ENCODE measurements at regions not wholly inside any gene's neighbourhood (a gene's known extent, or its start where the extent isn't known, plus 50 kb on each side); places are given as distances from the start of the nearest gene placed in this dataset.
"Not testable (repeated sequence)": the region's sequence is repeated elsewhere in the genome, so short reads cannot be mapped to it uniquely, and the experiment has no call there.

- DNase-seq (ENCODE audit: low spot score) = peak; percentile 91
Observed at GRCh38 chr16:11414815-11415775, 69.8 kb downstream of the RMI2 start.

DNA sequence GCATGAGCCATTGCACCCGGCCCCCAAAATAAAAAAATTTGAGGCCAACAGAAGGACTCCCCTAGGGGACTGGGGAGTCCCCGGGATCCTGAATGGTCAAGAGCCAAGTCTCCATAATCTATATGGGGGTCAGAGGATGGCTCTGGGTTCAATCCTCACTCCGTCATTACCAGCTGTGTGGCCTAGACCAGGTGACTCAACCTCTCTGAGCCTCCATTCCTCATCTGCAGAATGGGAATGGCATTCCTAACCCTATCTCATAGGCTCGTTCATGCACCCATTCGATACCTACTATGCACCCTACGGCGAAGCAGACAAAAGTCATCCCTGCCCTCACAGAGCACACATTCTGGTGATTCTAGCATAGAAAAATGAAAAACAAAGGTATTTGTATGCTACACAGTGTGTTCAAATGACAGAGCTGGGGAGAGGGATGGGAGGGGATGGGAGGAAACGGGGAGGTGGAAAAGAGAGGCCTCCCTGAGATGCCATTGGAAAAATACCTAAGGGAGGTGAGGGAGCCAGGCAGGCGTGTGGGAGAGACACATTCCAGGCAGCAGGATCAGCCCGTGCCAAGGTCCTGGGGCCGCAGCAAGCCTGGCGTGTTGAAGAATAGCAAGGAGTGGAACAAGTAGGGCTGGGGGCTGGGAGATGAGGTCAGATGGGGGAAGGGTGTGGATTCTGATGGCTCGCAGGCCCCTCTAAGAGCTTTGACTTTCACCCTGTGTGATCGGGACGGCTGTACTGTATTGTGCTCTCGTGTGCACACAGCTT, 71.2 kb downstream of the RMI2 start:
- DNase-seq (ENCODE audit: low spot score) = no peak

GRCh38 chr16:11417487-11417886, 72.2 kb downstream of the RMI2 start:
- peak; percentile 94 for DNase-seq (ENCODE audit: low spot score)

GRCh38 chr16:11418506-11418905, 73.2 kb downstream of the RMI2 start:
- no peak for DNase-seq (ENCODE audit: low spot score)

- DNase-seq (ENCODE audit: low spot score) = not testable (repeated sequence)
Observed at GRCh38 chr16:11420067-11420466, 74.8 kb downstream of the RMI2 start.

DNA sequence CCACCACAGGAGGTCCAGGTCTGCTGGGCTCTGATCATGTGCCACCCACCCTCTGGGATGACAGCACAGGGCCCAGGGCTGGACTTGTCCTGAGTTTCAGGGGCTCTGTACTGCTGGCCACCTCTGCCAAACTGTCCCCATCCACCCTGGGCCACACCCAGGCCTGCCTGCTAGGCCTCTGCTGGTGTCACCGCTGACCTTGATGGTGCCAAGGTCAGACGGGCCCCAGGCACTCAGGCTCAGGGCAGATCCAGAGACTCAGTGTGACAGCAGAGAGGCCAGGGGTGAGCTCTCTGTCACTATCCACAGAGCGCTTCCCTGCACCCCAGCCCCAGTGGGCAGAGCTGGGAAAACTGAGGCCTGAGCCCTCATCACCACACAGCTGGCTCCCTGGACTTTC, 75.6 kb downstream of the RMI2 start:
- no peak for DNase-seq (ENCODE audit: low spot score)

GRCh38 chr16:11422381-11423314, 77.4 kb downstream of the RMI2 start:
- no peak for DNase-seq (ENCODE audit: low spot score)

DNA sequence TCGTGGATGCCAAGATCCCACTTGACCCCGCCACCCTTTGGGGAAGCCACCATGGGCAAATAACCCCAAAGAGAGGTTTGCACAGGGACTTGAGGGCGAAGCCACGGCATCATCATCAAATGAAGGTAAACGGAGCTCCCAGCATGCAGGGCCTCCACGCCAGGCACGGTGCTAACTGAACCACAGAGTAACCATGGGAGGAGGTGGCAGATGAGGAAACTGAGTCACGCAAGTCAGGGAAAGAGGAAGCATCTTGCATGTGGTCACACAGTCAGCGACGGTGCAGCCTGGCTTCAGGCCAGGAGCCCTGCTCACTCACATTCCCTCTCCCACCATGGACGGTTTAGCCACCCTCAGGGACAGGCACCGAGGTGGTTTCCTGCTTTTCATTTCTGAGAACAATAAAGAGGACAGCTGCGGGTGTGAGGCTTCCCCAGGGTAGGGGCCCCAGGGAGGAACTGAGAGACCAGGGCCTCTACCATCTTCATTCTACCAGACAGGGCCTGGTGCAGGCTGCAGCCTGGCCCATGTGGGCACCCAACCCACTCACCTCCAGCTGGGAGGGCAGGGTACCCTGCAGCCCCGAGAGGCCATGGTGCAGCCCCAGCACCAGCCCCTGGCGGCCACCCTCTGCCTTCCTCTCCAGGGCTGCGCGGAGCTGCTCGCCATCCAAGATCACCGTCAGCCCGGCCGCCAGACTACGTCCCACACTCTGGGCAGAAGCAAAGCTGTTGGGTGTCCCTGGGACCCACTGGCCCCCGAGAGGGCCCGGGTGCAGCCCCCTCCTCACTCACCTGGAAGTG, 78.3 kb downstream of the RMI2 start:
- no peak for DNase-seq (ENCODE audit: low spot score)

- DNase-seq (ENCODE audit: low spot score) = no peak
Observed at GRCh38 chr16:11424118-11424460, 78.8 kb downstream of the RMI2 start.

- no peak for DNase-seq (ENCODE audit: low spot score)
Observed at GRCh38 chr16:11425140-11425539, 79.9 kb downstream of the RMI2 start.

DNA sequence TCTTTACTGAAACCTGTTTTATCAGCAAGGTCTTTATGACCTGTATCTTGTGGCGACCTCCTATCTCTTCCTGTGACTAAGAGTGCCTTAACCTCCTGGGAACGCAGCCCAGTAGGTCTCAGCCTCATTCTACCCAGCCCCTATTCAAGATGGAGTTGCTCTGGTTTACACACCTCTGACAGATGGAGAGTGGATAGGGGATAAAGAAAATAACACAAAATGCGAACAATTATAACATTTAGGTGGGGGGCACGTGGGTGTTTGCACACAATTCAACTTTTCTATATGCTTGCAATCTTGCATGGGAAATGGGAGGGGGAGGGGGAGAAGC, 83.3 kb downstream of the RMI2 start:
- no peak for DNase-seq (ENCODE audit: low spot score)

DNA sequence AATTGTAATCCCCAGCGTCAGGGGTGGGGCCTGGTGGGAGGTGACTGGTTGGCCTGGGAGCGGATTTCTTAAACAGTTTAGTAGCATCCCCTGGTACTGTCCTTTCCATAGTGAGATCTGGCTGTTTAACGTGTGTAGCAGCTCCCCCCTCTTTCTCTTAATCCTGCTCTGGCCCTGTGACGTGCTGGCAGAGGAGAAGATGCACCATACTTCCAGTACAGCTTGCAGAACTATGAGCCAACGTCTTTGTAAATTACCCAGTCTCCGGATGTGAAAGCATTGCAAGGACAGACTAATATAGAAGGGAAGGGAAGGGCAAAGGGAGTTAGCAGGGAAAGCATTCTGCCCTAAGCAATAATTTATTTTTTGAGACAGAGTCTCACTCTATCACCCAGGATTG, 83.9 kb downstream of the RMI2 start:
- DNase-seq (ENCODE audit: low spot score) = peak; percentile 67

DNA sequence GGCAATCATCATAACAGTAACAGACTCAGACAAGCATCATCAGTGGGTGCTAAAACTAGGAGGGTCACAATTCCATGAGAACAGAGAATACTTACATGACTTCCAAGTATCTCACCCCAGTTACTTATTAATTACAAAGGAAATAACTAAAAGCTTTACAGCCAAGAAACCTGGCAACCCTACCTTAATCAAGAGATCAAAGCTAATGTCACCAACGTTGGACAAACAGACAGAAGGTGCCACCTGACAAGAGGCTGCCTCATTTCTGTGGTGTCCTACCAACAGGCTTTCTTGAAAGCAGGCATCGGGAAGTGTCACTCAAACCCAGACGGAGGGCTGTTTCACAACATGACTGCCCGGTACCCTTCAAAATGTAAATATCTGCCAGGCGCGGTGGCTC, 84.6 kb downstream of the RMI2 start:
- DNase-seq (ENCODE audit: low spot score) = no peak

- DNase-seq (ENCODE audit: low spot score) = no peak
Observed at GRCh38 chr16:11430601-11431317, 85.5 kb downstream of the RMI2 start.

DNA sequence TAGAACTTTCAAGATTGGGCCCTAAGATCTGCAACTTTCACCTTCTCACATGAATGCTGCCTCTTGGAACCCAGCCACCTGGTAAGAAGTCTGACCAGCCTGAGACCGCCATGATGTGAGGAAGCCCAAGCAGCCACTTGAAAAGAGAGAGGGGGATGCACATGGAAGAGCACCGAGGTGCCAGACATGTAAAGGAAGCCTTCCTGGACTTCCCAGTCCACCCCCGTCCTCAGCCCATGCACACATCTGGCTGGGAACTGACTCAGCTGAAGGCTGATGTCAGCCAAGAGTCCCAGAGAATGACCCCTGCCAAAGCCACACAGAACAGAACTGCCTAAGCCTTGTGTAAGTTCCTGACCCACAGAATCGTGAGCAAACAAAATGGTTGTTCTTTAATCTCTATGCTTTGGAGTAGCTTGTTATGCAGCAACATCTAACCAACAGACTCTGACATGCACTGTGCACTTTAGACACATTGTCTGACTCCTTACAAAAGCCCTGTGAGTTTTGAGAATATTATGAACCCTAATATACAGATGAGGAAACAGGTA, 86.7 kb downstream of the RMI2 start:
- DNase-seq (ENCODE audit: low spot score) = no peak

DNA sequence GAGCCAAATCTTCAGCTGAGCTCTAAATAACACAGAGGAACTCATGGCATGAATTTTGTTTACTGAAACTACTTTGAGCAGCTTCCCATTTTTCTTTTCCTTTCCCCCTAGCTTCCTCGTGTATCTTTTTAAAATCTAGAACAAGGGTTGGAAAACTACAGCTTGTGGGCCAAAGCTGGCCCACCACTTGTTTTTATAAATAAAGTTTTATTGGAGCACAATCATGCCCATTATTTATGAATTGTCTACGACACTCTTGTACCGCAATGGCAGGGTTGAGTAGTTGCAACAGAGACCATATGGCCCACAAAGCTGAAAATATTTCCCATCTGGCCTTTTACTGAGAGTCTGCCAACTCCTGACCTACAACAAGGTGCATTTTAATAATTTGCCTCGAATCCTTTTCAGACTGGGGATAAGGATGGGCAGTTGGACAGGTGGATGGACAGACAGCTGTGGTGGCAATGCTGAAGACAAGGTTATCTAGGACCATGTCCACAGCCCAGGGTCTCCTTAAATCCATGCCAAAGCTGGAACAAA, 87.7 kb downstream of the RMI2 start:
- peak; percentile 90 for DNase-seq (ENCODE audit: low spot score)

- no peak for DNase-seq (ENCODE audit: low spot score)
Observed at GRCh38 chr16:11435576-11435975, 90.3 kb downstream of the RMI2 start.

DNA sequence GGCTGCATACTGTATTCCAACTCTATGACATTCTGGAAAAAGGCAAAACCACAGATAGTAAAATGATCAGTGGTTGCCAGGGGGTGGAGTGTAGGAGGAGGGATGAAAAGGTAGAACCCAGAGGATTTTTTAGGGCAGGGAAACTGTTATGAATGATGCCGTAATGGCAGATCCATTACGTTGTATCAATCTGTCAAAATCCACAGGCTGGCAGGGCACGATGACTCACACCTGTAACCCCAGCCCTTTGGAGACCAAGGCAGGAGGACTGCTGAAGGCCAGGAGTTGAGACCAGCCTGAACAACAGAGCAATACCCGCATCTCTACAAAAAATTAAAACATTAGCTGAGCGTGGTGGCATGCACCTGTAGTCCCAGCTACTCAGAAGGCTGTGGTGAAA, 91.8 kb downstream of the RMI2 start:
- no peak for DNase-seq (ENCODE audit: low spot score)

- no peak for DNase-seq (ENCODE audit: low spot score)
Observed at GRCh38 chr16:11439790-11440656, 94.8 kb downstream of the RMI2 start.
